ENCODE measurements at regions not wholly inside any gene's neighbourhood (a gene's known extent, or its start where the extent isn't known, plus 50 kb on each side); places are given as distances from the start of the nearest gene placed in this dataset.

DNA sequence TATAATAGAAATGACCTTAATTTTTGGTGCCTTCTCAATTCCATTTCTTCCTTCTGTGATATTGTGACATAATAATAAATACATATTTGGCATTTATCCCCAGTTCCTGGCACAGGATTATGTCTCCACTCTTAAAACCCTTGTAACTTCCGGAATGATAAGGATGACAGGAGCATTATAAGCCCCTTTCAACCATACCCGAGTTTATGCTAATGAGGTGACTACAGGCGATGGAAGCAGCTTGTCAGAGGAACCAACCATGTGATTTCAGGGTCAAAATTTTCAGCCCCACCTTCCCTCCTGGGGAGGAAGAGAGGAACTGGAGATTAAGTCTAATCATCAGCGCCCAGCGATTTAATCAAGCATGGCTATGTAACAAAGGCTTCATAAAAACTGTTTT is 528.5 kb upstream of the CRIM1 start:
- TF ChIP-seq, protein P1, sequence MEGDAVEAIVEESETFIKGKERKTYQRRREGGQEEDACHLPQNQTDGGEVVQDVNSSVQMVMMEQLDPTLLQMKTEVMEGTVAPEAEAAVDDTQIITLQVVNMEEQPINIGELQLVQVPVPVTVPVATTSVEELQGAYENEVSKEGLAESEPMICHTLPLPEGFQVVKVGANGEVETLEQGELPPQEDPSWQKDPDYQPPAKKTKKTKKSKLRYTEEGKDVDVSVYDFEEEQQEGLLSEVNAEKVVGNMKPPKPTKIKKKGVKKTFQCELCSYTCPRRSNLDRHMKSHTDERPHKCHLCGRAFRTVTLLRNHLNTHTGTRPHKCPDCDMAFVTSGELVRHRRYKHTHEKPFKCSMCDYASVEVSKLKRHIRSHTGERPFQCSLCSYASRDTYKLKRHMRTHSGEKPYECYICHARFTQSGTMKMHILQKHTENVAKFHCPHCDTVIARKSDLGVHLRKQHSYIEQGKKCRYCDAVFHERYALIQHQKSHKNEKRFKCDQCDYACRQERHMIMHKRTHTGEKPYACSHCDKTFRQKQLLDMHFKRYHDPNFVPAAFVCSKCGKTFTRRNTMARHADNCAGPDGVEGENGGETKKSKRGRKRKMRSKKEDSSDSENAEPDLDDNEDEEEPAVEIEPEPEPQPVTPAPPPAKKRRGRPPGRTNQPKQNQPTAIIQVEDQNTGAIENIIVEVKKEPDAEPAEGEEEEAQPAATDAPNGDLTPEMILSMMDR (IDR thresholded peaks at IDR 0.05; ENCODE audit: poor library complexity, severe bottlenecking) = no peak
- TF ChIP-seq, protein P2, sequence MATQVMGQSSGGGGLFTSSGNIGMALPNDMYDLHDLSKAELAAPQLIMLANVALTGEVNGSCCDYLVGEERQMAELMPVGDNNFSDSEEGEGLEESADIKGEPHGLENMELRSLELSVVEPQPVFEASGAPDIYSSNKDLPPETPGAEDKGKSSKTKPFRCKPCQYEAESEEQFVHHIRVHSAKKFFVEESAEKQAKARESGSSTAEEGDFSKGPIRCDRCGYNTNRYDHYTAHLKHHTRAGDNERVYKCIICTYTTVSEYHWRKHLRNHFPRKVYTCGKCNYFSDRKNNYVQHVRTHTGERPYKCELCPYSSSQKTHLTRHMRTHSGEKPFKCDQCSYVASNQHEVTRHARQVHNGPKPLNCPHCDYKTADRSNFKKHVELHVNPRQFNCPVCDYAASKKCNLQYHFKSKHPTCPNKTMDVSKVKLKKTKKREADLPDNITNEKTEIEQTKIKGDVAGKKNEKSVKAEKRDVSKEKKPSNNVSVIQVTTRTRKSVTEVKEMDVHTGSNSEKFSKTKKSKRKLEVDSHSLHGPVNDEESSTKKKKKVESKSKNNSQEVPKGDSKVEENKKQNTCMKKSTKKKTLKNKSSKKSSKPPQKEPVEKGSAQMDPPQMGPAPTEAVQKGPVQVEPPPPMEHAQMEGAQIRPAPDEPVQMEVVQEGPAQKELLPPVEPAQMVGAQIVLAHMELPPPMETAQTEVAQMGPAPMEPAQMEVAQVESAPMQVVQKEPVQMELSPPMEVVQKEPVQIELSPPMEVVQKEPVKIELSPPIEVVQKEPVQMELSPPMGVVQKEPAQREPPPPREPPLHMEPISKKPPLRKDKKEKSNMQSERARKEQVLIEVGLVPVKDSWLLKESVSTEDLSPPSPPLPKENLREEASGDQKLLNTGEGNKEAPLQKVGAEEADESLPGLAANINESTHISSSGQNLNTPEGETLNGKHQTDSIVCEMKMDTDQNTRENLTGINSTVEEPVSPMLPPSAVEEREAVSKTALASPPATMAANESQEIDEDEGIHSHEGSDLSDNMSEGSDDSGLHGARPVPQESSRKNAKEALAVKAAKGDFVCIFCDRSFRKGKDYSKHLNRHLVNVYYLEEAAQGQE (IDR thresholded peaks at IDR 0.05; ENCODE audit: borderline replicate concordance) = no peak
- TF ChIP-seq TAF1 (IDR thresholded peaks at IDR 0.05; ENCODE audit: low read depth) = no peak
- TF ChIP-seq RAD21 (conservative IDR thresholded peaks at IDR 0.05) = no peak
